K562 (cell line): ENCODE measurements at regions not wholly inside any gene's neighbourhood (a gene's known extent, or its start where the extent isn't known, plus 50 kb on each side); places are given as distances from the start of the nearest gene placed in this dataset.

Source experiments
- ATAC-seq: fragments of 200-7000 bp; cut with Tn5 transposase; 3 replicates; pipeline ENCODE4 v1.9.1; 2020; ENCODE audit warnings: moderate library complexity
- BruUV-seq: library from RNA; stranded (reverse); fragments of 400-500 nt; replicated peaks from 2 replicates; lab custom pipeline; 2021; lab: Mats Ljungman, UMichigan
- CTCF ChIA-PET: fragments of 300-600 bp; formaldehyde crosslinking; extraction: SDS; loops from one replicate; lab custom pipeline; 2021; ENCODE audit warnings: low intra/inter-chr PET ratio; lab: Yijun Ruan, JAX
- POLR2A ChIA-PET: fragments of 300-600, 350-650 bp; sonication (Branson Sonifier 250); formaldehyde crosslinking; extraction: SDS; loops from one replicate; lab custom pipeline; 2021; ENCODE audit warnings: antibody characterized with exemption, inconsistent platforms; lab: Yijun Ruan, JAX
- DNase-seq, 4 experiments: peaks; one replicate each; pipeline versions ENCODE4 v3.0.0 to v3.0.0-alpha.2; 2011 to 2018; ENCODE audit warnings: low spot score in 3 of 4, mixed read lengths in 3 of 4; ENCODE audit errors: extremely low read depth in 1 of 4
- FAIRE-seq: peaks from 2 replicates; lab custom pipeline; 2011; peaks lifted over from hg19 to GRCh38; lab: Jason Lieb, UNC
- H2AFZ ChIP-seq: 2 replicates; pipeline ENCODE4 v1.6.0; 2011; ENCODE audit warnings: low read depth, low read length, control low read depth, inconsistent platforms
- H3K27ac ChIP-seq: fragments of 200-600 bp; 3 replicates; pipeline ENCODE4 v1.8.0; 2011; ENCODE audit warnings: low read depth, mild to moderate bottlenecking, control low read depth, inconsistent platforms, low read length, moderate library complexity, mixed read lengths; ENCODE audit errors: extremely low read depth
- H3K27me3 ChIP-seq, 2 experiments: fragments of 300-600 bp in 1 of 2; 2 replicates in 1 of 2; 3 replicates in 1 of 2; pipeline versions ENCODE4 v1.6.0 to v1.8.0; 2011; ENCODE audit warnings: inconsistent platforms in 2 of 2, low read length in 2 of 2, mild to moderate bottlenecking in 1 of 2, mixed read lengths in 1 of 2, moderate library complexity in 1 of 2; ENCODE audit not compliant: control insufficient read depth in 2 of 2, insufficient read depth in 2 of 2
- H3K36me3 ChIP-seq: fragments of 300-600 bp; 3 replicates; pipeline ENCODE4 v1.8.0; 2011; ENCODE audit warnings: mild to moderate bottlenecking, low read length, inconsistent platforms; ENCODE audit not compliant: control insufficient read depth, insufficient read depth
- H3K4me1 ChIP-seq, 2 experiments: fragments of 200-600 bp in 1 of 2; replicated peaks in 1 of 2; 2 replicates in 1 of 2; 3 replicates in 1 of 2; pipeline versions ENCODE4 v1.5.1 to v1.8.0; 2011; ENCODE audit warnings: inconsistent platforms in 2 of 2, low read length in 2 of 2, mild to moderate bottlenecking in 1 of 2, mixed read lengths in 1 of 2, moderate library complexity in 1 of 2; ENCODE audit not compliant: control insufficient read depth in 2 of 2, insufficient read depth in 2 of 2
- H3K4me2 ChIP-seq: 2 replicates; pipeline ENCODE4 v1.6.1; 2011; ENCODE audit warnings: low read length, control low read depth, inconsistent platforms, mixed read lengths; ENCODE audit not compliant: insufficient read depth
- H3K4me3 ChIP-seq: fragments of 200-600 bp; sonication (generic), shearing (Covaris generic); 2 replicates; pipeline ENCODE4 v1.5.1; 2016; ENCODE audit warnings: control low read depth, inconsistent platforms
- H3K79me2 ChIP-seq: fragments of 200-600 bp; 3 replicates; pipeline ENCODE4 v1.8.0; 2011; ENCODE audit warnings: low read length, inconsistent platforms; ENCODE audit not compliant: control insufficient read depth, insufficient read depth
- H3K9ac ChIP-seq, 2 experiments: 2 replicates each; pipeline versions ENCODE4 v1.6.0 to v1.6.1; 2011; ENCODE audit warnings: low read depth in 2 of 2, low read length in 2 of 2, control low read depth in 1 of 2, inconsistent platforms in 1 of 2, mild to moderate bottlenecking in 1 of 2, mixed read lengths in 1 of 2; ENCODE audit not compliant: insufficient read depth in 1 of 2
- H3K9me1 ChIP-seq: one replicate; pipeline ENCODE4 v1.6.0; 2011; ENCODE audit warnings: inconsistent platforms, mild to moderate bottlenecking, low read length, moderate library complexity; ENCODE audit not compliant: control insufficient read depth, insufficient read depth
- H3K9me3 ChIP-seq: replicated peaks from 2 replicates; pipeline ENCODE4 v1.5.1; 2011; ENCODE audit warnings: low read depth, low read length, inconsistent platforms; ENCODE audit not compliant: control insufficient read depth, insufficient read depth
- H4K20me1 ChIP-seq: replicated peaks from 2 replicates; pipeline ENCODE4 v1.6.1; 2011; ENCODE audit warnings: low read length, inconsistent platforms, mixed read lengths; ENCODE audit not compliant: control insufficient read depth, insufficient read depth
- ARHGAP35 ChIP-seq: fragments of 450-650 bp; IDR thresholded peaks from 2 replicates; pipeline ENCODE4 v1.6.1; 2018; ENCODE audit not compliant: partially characterized antibody
- C11orf30 ChIP-seq: fragments of 450-650 bp; IDR thresholded peaks from 2 replicates; pipeline ENCODE4 v1.6.1; 2016; ENCODE audit warnings: low read depth, mild to moderate bottlenecking
- IFI16 ChIP-seq: fragments of 250-450 bp; sonication (Bioruptor Pico); IDR thresholded peaks from 2 replicates; pipeline ENCODE4 v2.1.2; 2022; ENCODE audit warnings: mild to moderate bottlenecking, inconsistent platforms
- KLF16 ChIP-seq: IDR thresholded peaks from 2 replicates; pipeline ENCODE4 v1.6.1; 2016; ENCODE audit warnings: antibody characterized with exemption
- MAFK ChIP-seq: IDR thresholded peaks from 2 replicates; pipeline ENCODE4 v1.6.1; 2011; ENCODE audit warnings: low read length, improper control_type of control experiment
- NCOR1 ChIP-seq: fragments of 450-650 bp; IDR thresholded peaks from 2 replicates; pipeline ENCODE4 v1.6.1; 2016; ENCODE audit warnings: mild to moderate bottlenecking, moderate library complexity
- NFE2L1 ChIP-seq: fragments of 450-650 bp; IDR thresholded peaks from 2 replicates; pipeline ENCODE4 v1.6.1; 2016; ENCODE audit warnings: missing genetic modification characterization, low read depth, mild to moderate bottlenecking, missing compliant biosample characterization, moderate library complexity, borderline replicate concordance
- POLR2G ChIP-seq: fragments of 200-400 bp; formaldehyde crosslinking; IDR thresholded peaks from 2 replicates; pipeline ENCODE4 v1.6.1; 2017; ENCODE audit warnings: low read depth, mild to moderate bottlenecking, antibody characterized with exemption, low read length, moderate library complexity
- PRPF4 ChIP-seq: fragments of 200-400 bp; formaldehyde crosslinking; IDR thresholded peaks from one replicate; pipeline ENCODE4 v1.6.1; 2017; ENCODE audit warnings: low read length, low read depth, mild to moderate bottlenecking; ENCODE audit not compliant: insufficient read depth, poor library complexity, severe bottlenecking
- SRSF1 ChIP-seq: fragments of 200-400 bp; formaldehyde crosslinking; IDR thresholded peaks from 2 replicates; pipeline ENCODE4 v1.6.1; 2017; ENCODE audit warnings: mild to moderate bottlenecking, low read depth, low read length, moderate library complexity
- ZNF24 ChIP-seq: fragments of 450-650 bp; IDR thresholded peaks from 2 replicates; pipeline ENCODE4 v1.6.1; 2016
- ZNF316 ChIP-seq: fragments of 450-650 bp; IDR thresholded peaks from 2 replicates; pipeline ENCODE4 v1.6.1; 2016
- ZNF561 ChIP-seq: fragments of 450-650 bp; formaldehyde crosslinking; conservative IDR thresholded peaks from 2 replicates; pipeline ENCODE4 v1.4.0; 2020; ENCODE audit warnings: mild to moderate bottlenecking, moderate library complexity
- WGBS: fragments of 100-300 bp; shearing (Covaris generic); methylation state at CpG from one replicate; pipeline ENCODE4 v1.1.6; 2016; ENCODE audit warnings: low coverage, mixed read lengths; ENCODE audit not compliant: insufficient coverage; ENCODE audit errors: missing lambda C conversion rate; 5-methylcytosine and 5-hydroxymethylcytosine counted together
- in situ Hi-C: fragments of 300-500 bp; cut with MboI; formaldehyde crosslinking; loops from 4 replicates; pipeline ENCODE4 v1.15.0; 2018; ENCODE audit warnings: inconsistent platforms, mixed read lengths
- intact Hi-C: fragments of 100-400 bp; cut with micrococcal nuclease; formaldehyde crosslinking; loops from 2 replicates; pipeline ENCODE4 v1.14.2; 2022
- TF ChIP-seq, protein P1 (sequence below): fragments of 450-650 bp; formaldehyde crosslinking; IDR thresholded peaks from 2 replicates; pipeline ENCODE4 v1.4.0; 2020; ENCODE audit warnings: mild to moderate bottlenecking
- TF ChIP-seq, protein P2 (sequence below): fragments of 450-650 bp; conservative IDR thresholded peaks from 2 replicates; pipeline ENCODE4 v1.6.1; 2016; ENCODE audit warnings: missing genetic modification characterization, low read depth, mild to moderate bottlenecking, missing compliant biosample characterization, moderate library complexity
- TF ChIP-seq, protein P3 (sequence below): sonication (generic); formaldehyde crosslinking; IDR thresholded peaks from 2 replicates; pipeline ENCODE4 v1.8.0; 2023; ENCODE audit warnings: missing genetic modification reagents, mild to moderate bottlenecking, borderline replicate concordance
- TF ChIP-seq, protein P4 (sequence below): fragments of 250-450 bp; sonication (Bioruptor Pico); IDR thresholded peaks from 2 replicates; pipeline ENCODE4 v1.8.0; 2021; ENCODE audit warnings: moderate library complexity, mild to moderate bottlenecking, inconsistent platforms

DNA sequence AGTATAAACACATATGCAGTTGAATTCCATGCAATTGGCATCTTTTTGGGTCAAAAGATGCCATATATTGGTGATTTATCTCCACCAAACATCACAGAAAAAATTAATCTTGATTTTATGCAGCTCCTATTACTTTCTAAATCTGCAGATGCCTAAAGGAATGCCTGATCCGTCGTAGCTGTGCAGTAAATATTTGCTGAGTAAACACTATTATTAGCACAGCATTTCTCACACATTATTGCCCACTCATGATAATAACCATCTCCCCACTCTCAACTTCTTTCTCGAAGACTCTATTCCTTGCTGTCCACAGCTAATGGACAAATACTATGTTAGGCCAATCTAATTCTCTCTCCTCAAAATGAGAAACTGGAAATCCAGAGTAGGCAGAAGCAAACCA lies 625.2 kb downstream of the ZIC1 start:
- FAIRE-seq = no peak
- TF ChIP-seq ARHGAP35 (no peak), IFI16 (CRISPR knock-in tag) (no peak), NCOR1 (no peak), ZNF316 (peak; percentile 41; the same call in 1 of the 2 replicates), SRSF1 (no peak), MAFK (0 out of 2 replicates have a peak, but pooled peaks have one; percentile 20), KLF16 (no peak), PRPF4 (no peak), ZNF24 (no peak), NFE2L1 (tag) (no peak), C11orf30 (peak; percentile 24; the same call in 1 of the 2 replicates), ZNF561 (CRISPR knock-in tag) (no peak), POLR2G (no peak)
- TF ChIP-seq, protein P1, sequence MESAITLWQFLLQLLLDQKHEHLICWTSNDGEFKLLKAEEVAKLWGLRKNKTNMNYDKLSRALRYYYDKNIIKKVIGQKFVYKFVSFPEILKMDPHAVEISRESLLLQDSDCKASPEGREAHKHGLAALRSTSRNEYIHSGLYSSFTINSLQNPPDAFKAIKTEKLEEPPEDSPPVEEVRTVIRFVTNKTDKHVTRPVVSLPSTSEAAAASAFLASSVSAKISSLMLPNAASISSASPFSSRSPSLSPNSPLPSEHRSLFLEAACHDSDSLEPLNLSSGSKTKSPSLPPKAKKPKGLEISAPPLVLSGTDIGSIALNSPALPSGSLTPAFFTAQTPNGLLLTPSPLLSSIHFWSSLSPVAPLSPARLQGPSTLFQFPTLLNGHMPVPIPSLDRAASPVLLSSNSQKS (CRISPR knock-in tag) = no peak
- TF ChIP-seq, protein P2, sequence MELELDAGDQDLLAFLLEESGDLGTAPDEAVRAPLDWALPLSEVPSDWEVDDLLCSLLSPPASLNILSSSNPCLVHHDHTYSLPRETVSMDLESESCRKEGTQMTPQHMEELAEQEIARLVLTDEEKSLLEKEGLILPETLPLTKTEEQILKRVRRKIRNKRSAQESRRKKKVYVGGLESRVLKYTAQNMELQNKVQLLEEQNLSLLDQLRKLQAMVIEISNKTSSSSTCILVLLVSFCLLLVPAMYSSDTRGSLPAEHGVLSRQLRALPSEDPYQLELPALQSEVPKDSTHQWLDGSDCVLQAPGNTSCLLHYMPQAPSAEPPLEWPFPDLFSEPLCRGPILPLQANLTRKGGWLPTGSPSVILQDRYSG (tag) = no peak
- TF ChIP-seq, protein P3, sequence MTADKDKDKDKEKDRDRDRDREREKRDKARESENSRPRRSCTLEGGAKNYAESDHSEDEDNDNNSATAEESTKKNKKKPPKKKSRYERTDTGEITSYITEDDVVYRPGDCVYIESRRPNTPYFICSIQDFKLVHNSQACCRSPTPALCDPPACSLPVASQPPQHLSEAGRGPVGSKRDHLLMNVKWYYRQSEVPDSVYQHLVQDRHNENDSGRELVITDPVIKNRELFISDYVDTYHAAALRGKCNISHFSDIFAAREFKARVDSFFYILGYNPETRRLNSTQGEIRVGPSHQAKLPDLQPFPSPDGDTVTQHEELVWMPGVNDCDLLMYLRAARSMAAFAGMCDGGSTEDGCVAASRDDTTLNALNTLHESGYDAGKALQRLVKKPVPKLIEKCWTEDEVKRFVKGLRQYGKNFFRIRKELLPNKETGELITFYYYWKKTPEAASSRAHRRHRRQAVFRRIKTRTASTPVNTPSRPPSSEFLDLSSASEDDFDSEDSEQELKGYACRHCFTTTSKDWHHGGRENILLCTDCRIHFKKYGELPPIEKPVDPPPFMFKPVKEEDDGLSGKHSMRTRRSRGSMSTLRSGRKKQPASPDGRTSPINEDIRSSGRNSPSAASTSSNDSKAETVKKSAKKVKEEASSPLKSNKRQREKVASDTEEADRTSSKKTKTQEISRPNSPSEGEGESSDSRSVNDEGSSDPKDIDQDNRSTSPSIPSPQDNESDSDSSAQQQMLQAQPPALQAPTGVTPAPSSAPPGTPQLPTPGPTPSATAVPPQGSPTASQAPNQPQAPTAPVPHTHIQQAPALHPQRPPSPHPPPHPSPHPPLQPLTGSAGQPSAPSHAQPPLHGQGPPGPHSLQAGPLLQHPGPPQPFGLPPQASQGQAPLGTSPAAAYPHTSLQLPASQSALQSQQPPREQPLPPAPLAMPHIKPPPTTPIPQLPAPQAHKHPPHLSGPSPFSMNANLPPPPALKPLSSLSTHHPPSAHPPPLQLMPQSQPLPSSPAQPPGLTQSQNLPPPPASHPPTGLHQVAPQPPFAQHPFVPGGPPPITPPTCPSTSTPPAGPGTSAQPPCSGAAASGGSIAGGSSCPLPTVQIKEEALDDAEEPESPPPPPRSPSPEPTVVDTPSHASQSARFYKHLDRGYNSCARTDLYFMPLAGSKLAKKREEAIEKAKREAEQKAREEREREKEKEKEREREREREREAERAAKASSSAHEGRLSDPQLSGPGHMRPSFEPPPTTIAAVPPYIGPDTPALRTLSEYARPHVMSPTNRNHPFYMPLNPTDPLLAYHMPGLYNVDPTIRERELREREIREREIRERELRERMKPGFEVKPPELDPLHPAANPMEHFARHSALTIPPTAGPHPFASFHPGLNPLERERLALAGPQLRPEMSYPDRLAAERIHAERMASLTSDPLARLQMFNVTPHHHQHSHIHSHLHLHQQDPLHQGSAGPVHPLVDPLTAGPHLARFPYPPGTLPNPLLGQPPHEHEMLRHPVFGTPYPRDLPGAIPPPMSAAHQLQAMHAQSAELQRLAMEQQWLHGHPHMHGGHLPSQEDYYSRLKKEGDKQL = no peak
- TF ChIP-seq, protein P4, sequence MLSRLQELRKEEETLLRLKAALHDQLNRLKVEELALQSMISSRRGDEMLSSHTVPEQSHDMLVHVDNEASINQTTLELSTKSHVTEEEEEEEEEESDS (CRISPR knock-in tag) = no peak

More for the DNA sequence above, 625.2 kb downstream of the ZIC1 start:
- WGBS = 0% methylated on average over 3 of the region's 3 CpGs
- BruUV-seq = no TSS peak
- H3K9ac ChIP-seq = no peak overlapping the region
- H3K9me1 ChIP-seq = no peaks in the 10 kb centered on the region
- POLR2A ChIA-PET = no interaction called here
- no peaks in the 10 kb centered on the region for H3K4me1 ChIP-seq
- H3K27me3 ChIP-seq = no peaks in the 10 kb centered on the region
- intact Hi-C loops = no loop called here
- no peak for DNase-seq
- no peak overlapping the region for H3K4me2 ChIP-seq
- in situ Hi-C loops = no loop called here
- H4K20me1 ChIP-seq = no peaks in the 10 kb centered on the region
- no peak for ATAC-seq
- no peak overlapping the region for H3K4me3 ChIP-seq
- no peak overlapping the region for H3K27ac ChIP-seq
- CTCF ChIA-PET = no interaction called here
- H3K9me3 ChIP-seq = no peaks in the 10 kb centered on the region
- no peaks in the 10 kb centered on the region for H3K79me2 ChIP-seq
- no peaks in the 10 kb centered on the region for H3K36me3 ChIP-seq
- no peak overlapping the region for H2AFZ ChIP-seq
